ENCODE measurements at regions not wholly inside any gene's neighbourhood (a gene's known extent, or its start where the extent isn't known, plus 50 kb on each side); places are given as distances from the start of the nearest gene placed in this dataset.
"Not testable (repeated sequence)": the region's sequence is repeated elsewhere in the genome, so short reads cannot be mapped to it uniquely, and the experiment has no call there.

DNA sequence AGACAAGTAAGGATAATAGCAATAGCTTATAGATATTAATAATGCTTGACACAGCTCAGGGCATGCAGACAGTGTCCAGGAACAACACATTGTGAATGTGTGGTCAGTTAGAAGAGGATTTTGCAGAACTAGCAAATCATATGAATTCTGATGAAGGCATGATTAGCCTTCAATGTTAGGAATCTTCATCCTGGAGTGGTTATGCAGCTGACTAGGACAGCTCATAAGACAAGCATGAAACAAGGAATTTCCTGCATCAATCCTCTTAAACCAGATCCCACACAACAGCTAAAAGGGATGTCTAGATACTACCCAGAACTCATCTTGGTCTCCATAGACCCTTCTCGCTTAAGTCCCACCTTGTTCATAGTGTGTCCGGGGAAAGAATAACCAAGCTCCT is 499.0 kb upstream of the ATP11B start:
- no peak for DNase-seq

DNA sequence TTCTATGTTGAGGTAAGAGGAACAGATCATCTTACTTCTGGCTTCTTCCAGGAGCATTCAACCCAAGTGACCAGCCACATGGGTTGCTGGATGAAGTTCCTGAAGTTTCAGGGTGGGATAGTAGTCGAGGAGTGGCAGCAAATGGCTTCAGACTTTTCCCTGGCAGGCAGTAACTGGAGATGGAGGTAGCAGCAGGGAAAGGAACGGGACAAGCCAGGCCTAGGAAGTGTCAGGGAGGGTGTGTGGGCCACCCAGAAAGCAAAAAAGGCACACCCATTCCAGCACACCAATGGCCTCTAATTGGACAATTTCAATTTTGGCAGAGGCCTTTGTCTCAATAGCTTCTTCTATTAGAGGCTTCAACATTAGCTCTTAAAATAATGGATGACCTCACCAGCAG is 498.6 kb upstream of the ATP11B start:
- no peak for DNase-seq

DNA sequence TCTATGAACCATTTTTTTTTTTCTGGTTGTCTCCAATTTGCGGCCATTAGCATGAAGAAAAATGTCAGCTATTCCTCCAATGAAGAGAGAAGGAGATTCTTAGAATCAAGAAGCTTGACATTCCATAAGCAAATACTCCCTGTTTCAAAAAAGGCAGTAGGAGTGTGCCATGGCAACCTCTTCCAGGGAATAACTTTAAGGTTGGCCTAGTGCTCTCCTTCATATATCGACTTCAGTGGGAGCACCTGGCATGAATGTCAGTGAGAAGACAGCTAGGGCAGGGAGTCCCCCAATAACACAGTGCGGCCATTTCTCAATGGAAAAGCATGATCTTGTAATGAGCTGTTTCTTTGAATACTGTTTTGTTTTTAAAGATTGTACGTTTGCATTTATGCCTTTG is 493.0 kb upstream of the ATP11B start:
- no peak for DNase-seq

GRCh38 chr3:182303169-182303568 is 490.1 kb upstream of the ATP11B start:
- no peak for DNase-seq

GRCh38 chr3:182305881-182306665 is 487.2 kb upstream of the ATP11B start:
- no peak for DNase-seq

- DNase-seq, result no peak
Measured at GRCh38 chr3:182308328-182308727, 485.0 kb upstream of the ATP11B start.

DNA sequence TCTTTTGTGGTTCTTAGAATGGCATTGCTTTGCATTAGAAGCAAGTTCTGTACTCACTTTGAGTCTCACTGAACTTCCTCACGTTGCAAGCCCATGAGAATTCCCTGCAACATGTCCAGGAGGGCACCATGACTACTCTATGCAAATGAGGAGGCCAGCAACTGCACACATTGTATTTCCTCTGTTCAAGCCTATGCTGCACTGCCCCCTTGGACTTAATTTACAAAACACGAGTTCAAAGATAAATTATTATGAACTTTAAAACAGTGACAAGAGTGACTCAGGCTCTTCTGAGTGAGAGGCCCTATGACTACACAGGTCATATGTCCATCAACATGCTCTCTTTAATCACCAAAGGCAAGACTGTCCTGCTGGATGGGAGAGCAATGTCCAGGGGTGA is 484.2 kb upstream of the ATP11B start:
- DNase-seq, result no peak

DNA sequence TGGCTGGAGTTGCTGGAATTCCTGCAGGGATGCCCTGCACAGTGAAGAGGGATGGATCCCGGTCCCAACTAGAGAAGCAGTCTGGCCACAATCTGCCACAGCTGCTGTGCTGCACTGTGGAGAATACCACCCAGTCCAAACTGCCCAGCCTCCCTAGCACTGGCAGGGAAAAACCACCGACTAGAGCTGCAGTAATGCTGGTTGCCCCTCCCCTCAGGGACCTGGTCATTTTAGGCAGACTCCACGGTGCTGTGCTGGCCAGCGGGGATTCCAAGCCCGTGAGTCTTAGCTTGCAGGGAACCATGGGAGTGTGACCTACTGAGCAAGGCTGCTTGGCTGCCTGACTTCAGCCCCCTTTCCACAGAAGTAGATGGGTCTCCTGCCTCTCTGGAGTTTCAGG is 478.0 kb upstream of the ATP11B start:
- no peak for DNase-seq

- no peak for DNase-seq
Measured at GRCh38 chr3:182323126-182323700, 470.1 kb upstream of the ATP11B start.

DNA sequence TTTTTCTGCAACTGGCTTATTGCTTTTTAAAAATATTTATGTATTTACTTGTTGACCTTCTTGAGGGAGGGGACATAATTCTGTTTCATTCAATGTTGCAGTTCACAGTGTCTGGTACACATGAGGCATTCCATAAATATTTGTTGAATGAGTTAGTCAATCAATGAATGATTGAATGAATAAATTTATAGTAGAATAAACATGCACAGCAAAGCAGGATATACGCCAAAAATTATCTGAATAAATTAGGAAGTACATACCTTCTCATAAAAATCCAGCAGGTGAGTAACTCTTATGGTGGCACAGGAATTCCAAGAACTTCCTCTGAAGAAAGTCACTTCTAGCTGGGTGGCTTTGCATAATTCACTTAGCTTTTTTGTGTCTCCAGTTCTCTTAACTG is 469.4 kb upstream of the ATP11B start:
- no peak for DNase-seq

- no peak for DNase-seq
Measured at GRCh38 chr3:182325213-182325950, 467.9 kb upstream of the ATP11B start.

GRCh38 chr3:182327196-182327681 is 466.1 kb upstream of the ATP11B start:
- DNase-seq, result no peak

GRCh38 chr3:182330646-182331045 is 462.7 kb upstream of the ATP11B start:
- no peak for DNase-seq

DNA sequence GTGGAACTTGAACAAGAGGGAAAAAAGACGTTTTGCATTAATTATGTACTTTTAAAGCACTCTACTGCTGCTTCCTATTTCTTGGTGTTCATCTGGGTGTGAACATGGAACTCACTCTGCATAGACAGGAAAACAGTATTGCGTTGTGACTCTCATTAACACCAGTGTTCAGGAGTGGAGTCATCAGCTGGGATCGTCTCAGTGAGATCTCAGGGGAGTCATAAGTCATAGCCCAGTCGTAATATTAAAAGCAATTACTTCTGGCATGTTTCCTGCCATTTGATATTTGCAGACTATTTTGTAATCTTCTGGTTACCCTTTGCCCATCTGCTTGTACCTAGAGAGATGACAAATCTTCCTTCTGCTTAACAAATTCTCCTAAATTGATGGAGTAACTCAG is 462.0 kb upstream of the ATP11B start:
- DNase-seq, result no peak

DNA sequence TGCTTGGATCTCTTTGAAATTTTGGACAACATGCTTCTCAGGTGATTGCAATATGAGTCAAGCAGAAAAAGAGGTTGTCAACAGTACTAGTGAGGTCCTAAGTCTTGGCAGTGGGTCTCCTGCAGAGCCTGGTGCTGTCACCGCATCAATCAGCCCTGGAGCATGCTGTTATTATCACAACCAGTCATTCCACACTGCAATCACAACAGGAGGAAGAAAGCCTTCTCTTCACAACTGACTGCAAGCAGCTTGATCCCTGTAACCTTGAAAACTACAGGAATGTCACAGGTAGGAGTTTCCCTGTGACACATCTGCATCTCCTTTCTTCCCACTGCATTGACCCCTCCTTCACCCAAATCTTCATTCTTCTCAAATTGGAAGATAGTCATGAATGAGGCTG is 451.1 kb upstream of the ATP11B start:
- DNase-seq, result no peak

- not testable (repeated sequence) for DNase-seq
Measured at GRCh38 chr3:182344026-182344425, 449.3 kb upstream of the ATP11B start.

- no peak for DNase-seq
Measured at GRCh38 chr3:182349051-182349450, 444.3 kb upstream of the ATP11B start.

DNA sequence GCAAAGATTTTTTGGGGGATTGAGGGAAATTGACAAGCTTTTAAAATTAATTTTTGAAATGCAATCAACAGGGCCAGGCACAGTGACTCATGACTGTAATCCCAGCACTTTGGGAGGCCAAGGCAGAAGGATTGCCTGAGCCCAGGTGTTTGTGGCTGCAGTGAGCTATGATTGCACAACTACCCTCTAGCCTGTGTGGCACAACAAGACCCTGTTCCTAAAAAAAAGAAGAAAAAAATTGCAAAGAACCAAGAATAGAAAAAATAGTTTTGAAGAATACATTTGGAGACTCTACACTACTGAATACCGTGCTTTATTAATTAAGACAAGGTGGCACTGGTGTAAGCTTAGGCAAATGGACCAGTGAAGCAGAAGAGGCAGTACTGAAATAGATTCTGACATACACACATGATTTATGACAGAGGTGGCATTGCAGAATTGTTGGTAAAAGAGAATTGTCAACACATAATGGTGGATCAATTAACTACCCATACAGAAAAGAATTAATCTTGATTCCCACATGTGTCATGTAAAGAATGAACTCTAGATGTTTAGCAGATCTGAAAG is 443.3 kb upstream of the ATP11B start:
- DNase-seq, result no peak

GRCh38 chr3:182357928-182358327 is 435.4 kb upstream of the ATP11B start:
- DNase-seq, result no peak

GRCh38 chr3:182364323-182364722 is 429.0 kb upstream of the ATP11B start:
- DNase-seq, result no peak

GRCh38 chr3:182364723-182365650 is 428.3 kb upstream of the ATP11B start:
- DNase-seq, result no peak

DNA sequence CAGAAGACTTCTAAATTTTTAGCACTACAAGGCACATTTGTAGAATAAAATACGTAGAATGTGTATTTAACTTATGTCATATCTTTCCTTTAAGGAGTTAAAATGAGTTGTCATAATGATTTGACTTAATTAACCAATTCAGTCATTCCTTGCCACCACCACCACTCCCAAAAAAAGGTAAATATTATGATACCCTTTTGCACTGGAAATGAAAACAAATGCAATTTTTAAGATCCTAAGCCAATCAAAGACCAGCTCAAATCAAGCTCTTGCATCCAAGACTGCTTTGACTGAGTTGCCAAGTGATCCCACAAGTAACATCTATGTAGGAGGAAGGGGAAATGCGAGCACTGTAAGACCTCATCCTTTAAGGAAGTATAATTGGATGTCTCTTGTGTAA is 426.6 kb upstream of the ATP11B start:
- no peak for DNase-seq

DNA sequence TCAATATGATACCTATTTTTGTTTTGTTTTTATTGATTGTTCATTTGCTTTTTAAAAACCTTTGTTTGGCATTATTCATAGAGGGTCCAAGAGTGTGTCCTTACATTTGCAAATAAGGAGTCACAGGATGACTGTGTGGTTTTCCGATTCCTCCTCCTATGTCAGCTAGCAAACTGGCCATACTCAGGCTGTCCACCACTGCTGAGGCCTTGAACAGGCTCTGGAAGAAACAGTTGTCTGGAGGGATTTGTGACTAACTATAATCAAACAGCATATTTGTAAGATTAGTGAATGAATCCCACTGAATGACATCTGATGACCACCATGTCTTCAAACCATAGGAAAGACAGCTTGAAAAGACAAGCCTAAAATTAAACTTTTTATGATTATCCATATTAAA is 423.4 kb upstream of the ATP11B start:
- DNase-seq, result no peak

Measured in activated gamma-delta T cell treated with Interleukin-2 at 50 U/mL for 16 hours (primary cell).